HEK293 (cell line): ENCODE measurements at regions not wholly inside any gene's neighbourhood (a gene's known extent, or its start where the extent isn't known, plus 50 kb on each side); places are given as distances from the start of the nearest gene placed in this dataset.

ENCODE experiments used
- CTCF ChIA-PET: fragments of 350-600 bp; formaldehyde crosslinking; extraction: SDS; loops from one replicate; lab custom pipeline; 2021; ENCODE audit warnings: antibody characterized with exemption; lab: Yijun Ruan, JAX
- POLR2A ChIA-PET: fragments of 300-600 bp; formaldehyde crosslinking; extraction: SDS; loops from one replicate; lab custom pipeline; 2020; ENCODE audit warnings: antibody characterized with exemption, inconsistent platforms; lab: Yijun Ruan, JAX
- H3K27ac ChIP-seq: fragments of 200-500 bp; sonication (Bioruptor generic); 2 replicates; pipeline ENCODE4 v1.5.1; 2014; ENCODE audit warnings: low read depth, low read length, control low read depth, inconsistent platforms; ENCODE audit errors: extremely low read depth
- H3K36me3 ChIP-seq, 2 experiments: fragments of 200-500 bp in 1 of 2; sonication (Bioruptor generic) in 1 of 2; 1 replicate in 1 of 2; 2 replicates in 1 of 2; pipeline ENCODE4 v1.5.1; 2014 to 2017; ENCODE audit warnings: inconsistent platforms in 2 of 2, low read length in 2 of 2; ENCODE audit not compliant: control insufficient read depth in 2 of 2, insufficient read depth in 1 of 2
- H3K4me1 ChIP-seq: fragments of 200-500 bp; sonication (Bioruptor generic); 2 replicates; pipeline ENCODE4 v1.5.1; 2014; ENCODE audit warnings: mild to moderate bottlenecking, low read length, inconsistent platforms; ENCODE audit not compliant: control insufficient read depth, insufficient read depth
- H3K4me3 ChIP-seq: 2 replicates; pipeline ENCODE4 v1.5.1; 2011; ENCODE audit warnings: low read depth, mild to moderate bottlenecking, control low read depth, low read length, moderate library complexity
- H3K9me3 ChIP-seq: fragments of 200-500 bp; sonication (Bioruptor generic); 2 replicates; pipeline ENCODE4 v1.5.1; 2014; ENCODE audit warnings: low read depth, low read length, inconsistent platforms; ENCODE audit not compliant: control insufficient read depth, insufficient read depth
- GLI2 ChIP-seq: fragments of 450-650 bp; formaldehyde crosslinking; IDR thresholded peaks from 2 replicates; pipeline ENCODE4; 2017; ENCODE audit warnings: missing biosample characterization, missing genetic modification characterization, low read depth, borderline replicate concordance
- KLF10 ChIP-seq: fragments of 450-650 bp; IDR thresholded peaks from 2 replicates; pipeline ENCODE4 v1.5.1; 2018; ENCODE audit warnings: missing biosample characterization, mild to moderate bottlenecking, missing genetic modification characterization
- MYNN ChIP-seq: fragments of 450-650 bp; formaldehyde crosslinking; IDR thresholded peaks from 2 replicates; pipeline ENCODE4 v1.5.1; 2016; ENCODE audit warnings: missing biosample characterization, missing genetic modification characterization, borderline replicate concordance
- OSR2 ChIP-seq: fragments of 450-650 bp; formaldehyde crosslinking; IDR thresholded peaks from 2 replicates; pipeline ENCODE4 v1.5.1; 2016; ENCODE audit warnings: missing biosample characterization, missing genetic modification characterization
- RBAK ChIP-seq: fragments of 450-650 bp; formaldehyde crosslinking; IDR thresholded peaks from 2 replicates; pipeline ENCODE4 v1.5.1; 2016; ENCODE audit warnings: missing biosample characterization, missing genetic modification characterization
- YY2 ChIP-seq: fragments of 450-650 bp; formaldehyde crosslinking; IDR thresholded peaks from 2 replicates; pipeline ENCODE4 v1.5.1; 2016; ENCODE audit warnings: missing biosample characterization, missing genetic modification characterization
- ZNF132 ChIP-seq: fragments of 450-650 bp; formaldehyde crosslinking; IDR thresholded peaks from 2 replicates; pipeline ENCODE4 v1.5.1; 2017; ENCODE audit warnings: missing biosample characterization, missing genetic modification characterization, borderline replicate concordance
- ZNF146 ChIP-seq: fragments of 450-650 bp; formaldehyde crosslinking; IDR thresholded peaks from 2 replicates; pipeline ENCODE4 v1.5.1; 2016; ENCODE audit warnings: missing biosample characterization, missing genetic modification characterization
- ZNF157 ChIP-seq: fragments of 450-650 bp; formaldehyde crosslinking; IDR thresholded peaks from 2 replicates; pipeline ENCODE4 v1.5.1; 2016; ENCODE audit warnings: missing biosample characterization, missing genetic modification characterization
- ZNF302 ChIP-seq: fragments of 450-650 bp; formaldehyde crosslinking; IDR thresholded peaks from 2 replicates; pipeline ENCODE4 v1.5.1; 2016; ENCODE audit warnings: missing biosample characterization, missing genetic modification characterization, low read depth
- ZNF341 ChIP-seq: fragments of 450-650 bp; formaldehyde crosslinking; IDR thresholded peaks from 2 replicates; pipeline ENCODE4; 2016; ENCODE audit warnings: low read depth, missing biosample characterization, missing genetic modification characterization
- ZNF521 ChIP-seq: fragments of 450-650 bp; formaldehyde crosslinking; IDR thresholded peaks from 2 replicates; pipeline ENCODE4 v1.5.1; 2017; ENCODE audit warnings: missing biosample characterization, mild to moderate bottlenecking, missing genetic modification characterization
- ZNF560 ChIP-seq: fragments of 450-650 bp; formaldehyde crosslinking; IDR thresholded peaks from 2 replicates; pipeline ENCODE4 v1.5.1; 2017; ENCODE audit warnings: missing biosample characterization, missing genetic modification characterization, borderline replicate concordance
- ZNF571 ChIP-seq: fragments of 450-650 bp; formaldehyde crosslinking; IDR thresholded peaks from 2 replicates; pipeline ENCODE4 v1.5.0; 2017; ENCODE audit warnings: missing biosample characterization, missing genetic modification characterization
- ZNF707 ChIP-seq: fragments of 450-650 bp; formaldehyde crosslinking; IDR thresholded peaks from 2 replicates; pipeline ENCODE4 v1.5.1; 2016; ENCODE audit warnings: missing biosample characterization, missing genetic modification characterization
- TF ChIP-seq, protein P1 (sequence below): fragments of 450-650 bp; formaldehyde crosslinking; IDR thresholded peaks from 2 replicates; pipeline ENCODE4 v1.5.1; 2017; ENCODE audit warnings: missing biosample characterization, missing genetic modification characterization
- TF ChIP-seq, protein P2 (sequence below): fragments of 450-650 bp; formaldehyde crosslinking; IDR thresholded peaks from 2 replicates; pipeline ENCODE4; 2016; ENCODE audit warnings: missing biosample characterization, missing genetic modification characterization

DNA sequence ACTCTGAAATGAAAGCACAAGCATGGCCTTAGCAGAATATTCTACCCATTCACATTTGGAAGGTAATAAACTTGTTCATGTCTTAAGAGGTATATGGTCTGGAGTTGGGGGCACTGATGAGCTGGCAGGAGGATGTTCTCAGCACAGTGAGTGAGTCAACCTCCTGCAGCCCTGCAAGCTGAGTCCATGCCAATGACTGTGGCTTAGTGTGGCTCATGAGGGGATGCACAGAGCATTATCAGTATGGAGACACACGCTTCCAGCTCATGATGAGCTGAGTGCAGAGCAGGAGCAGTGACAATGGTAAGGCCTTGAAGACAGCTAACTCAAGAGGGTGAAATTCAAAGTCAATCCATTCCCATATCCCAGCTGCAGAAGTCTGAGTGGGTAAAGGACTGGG is 102.3 kb downstream of the TNFSF18 start:
- H3K4me3 ChIP-seq, result no peak overlapping the region
- CTCF ChIA-PET, result no interaction called here
- no peak overlapping the region for H3K27ac ChIP-seq
- no peaks in the 10 kb centered on the region for H3K4me1 ChIP-seq
- TF ChIP-seq ZNF571 (tag by site-specific recombination) (no peak), GLI2 (tag by site-specific recombination) (no peak), RBAK (tag by site-specific recombination) (no peak), ZNF132 (tag by site-specific recombination) (no peak)
- TF ChIP-seq, protein P1, sequence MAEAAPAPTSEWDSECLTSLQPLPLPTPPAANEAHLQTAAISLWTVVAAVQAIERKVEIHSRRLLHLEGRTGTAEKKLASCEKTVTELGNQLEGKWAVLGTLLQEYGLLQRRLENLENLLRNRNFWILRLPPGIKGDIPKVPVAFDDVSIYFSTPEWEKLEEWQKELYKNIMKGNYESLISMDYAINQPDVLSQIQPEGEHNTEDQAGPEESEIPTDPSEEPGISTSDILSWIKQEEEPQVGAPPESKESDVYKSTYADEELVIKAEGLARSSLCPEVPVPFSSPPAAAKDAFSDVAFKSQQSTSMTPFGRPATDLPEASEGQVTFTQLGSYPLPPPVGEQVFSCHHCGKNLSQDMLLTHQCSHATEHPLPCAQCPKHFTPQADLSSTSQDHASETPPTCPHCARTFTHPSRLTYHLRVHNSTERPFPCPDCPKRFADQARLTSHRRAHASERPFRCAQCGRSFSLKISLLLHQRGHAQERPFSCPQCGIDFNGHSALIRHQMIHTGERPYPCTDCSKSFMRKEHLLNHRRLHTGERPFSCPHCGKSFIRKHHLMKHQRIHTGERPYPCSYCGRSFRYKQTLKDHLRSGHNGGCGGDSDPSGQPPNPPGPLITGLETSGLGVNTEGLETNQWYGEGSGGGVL (tag by site-specific recombination), result no peak
- no peaks in the 10 kb centered on the region for H3K9me3 ChIP-seq
- POLR2A ChIA-PET, result no interaction called here
- no peaks in the 10 kb centered on the region for H3K36me3 ChIP-seq

DNA sequence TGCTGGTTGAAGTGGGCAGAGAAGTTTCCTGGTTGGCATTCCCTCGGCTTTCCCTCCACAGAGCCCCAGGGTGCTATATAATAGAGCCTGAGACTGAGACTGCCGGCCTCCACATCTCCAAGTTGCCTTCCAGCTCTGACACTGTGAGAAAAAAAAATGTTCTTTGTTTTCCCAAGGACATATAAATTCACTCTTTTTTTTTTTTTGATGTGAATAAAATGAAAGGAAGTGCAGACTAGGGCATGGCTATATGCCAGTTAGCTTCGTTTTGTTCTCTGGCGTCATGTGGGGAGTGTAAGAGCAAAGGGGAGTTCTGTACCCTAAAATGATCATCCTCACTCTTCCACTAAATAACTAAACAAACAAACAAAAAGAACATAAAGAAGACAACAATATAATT is 101.6 kb downstream of the TNFSF18 start:
- POLR2A ChIA-PET, result no interaction called here
- TF ChIP-seq ZNF571 (tag by site-specific recombination) (no peak), ZNF157 (tag by site-specific recombination) (no peak), ZNF707 (tag by site-specific recombination) (no peak), RBAK (tag by site-specific recombination) (no peak), YY2 (no peak)
- TF ChIP-seq, protein P2, sequence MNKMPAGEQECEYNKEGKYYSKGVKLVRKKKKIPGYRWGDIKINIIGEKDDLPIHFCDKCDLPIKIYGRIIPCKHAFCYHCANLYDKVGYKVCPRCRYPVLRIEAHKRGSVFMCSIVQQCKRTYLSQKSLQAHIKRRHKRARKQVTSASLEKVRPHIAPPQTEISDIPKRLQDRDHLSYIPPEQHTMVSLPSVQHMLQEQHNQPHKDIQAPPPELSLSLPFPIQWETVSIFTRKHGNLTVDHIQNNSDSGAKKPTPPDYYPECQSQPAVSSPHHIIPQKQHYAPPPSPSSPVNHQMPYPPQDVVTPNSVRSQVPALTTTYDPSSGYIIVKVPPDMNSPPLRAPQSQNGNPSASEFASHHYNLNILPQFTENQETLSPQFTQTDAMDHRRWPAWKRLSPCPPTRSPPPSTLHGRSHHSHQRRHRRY (tag by site-specific recombination), result no peak
- H3K27ac ChIP-seq, result no peak overlapping the region

DNA sequence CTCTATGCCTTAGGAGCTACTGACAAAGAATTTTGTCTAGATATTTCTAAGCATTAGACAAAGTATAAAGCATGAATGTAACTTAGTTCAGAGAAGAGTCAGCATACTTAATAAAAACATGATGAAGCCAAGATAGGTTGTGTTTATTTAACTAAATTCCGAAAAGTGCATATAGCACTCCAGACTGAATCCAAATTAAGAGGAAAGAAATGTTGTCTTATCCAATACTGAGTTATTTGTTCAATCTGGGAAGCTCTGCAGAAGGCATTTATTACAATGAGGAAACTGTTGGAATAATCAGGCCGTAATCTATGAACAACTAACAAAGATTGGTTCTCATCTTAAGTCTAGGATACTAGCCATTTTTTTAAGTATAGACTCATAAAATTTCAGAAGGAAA is 100.2 kb downstream of the TNFSF18 start:
- Histone ChIP-seq H3K9me3 (no peaks in the 10 kb centered on the region), H3K36me3 (no peaks in the 10 kb centered on the region), H3K27ac (no peak overlapping the region), H3K4me1 (no peaks in the 10 kb centered on the region), H3K4me3 (no peak overlapping the region)
- ChIA-PET POLR2A (no interaction called here), CTCF (interaction anchor here (0.5 kb wide), 1 partner anchor 124 kb away, joined by 3 read pairs; no protein-coding TSS in a partner anchor)
- TF ChIP-seq ZNF302 (tag by site-specific recombination), result no peak
- no peak for TF ChIP-seq ZNF560 (tag by site-specific recombination)
- TF ChIP-seq ZNF521 (tag by site-specific recombination), result no peak
- no peak for TF ChIP-seq ZNF146 (tag by site-specific recombination)
- TF ChIP-seq KLF10, result no peak
- TF ChIP-seq MYNN (tag by site-specific recombination), result no peak
- TF ChIP-seq ZNF341 (tag by site-specific recombination), result no peak
- TF ChIP-seq OSR2 (tag by site-specific recombination), result no peak

More for the DNA sequence above, 101.6 kb downstream of the TNFSF18 start:
- no peaks in the 10 kb centered on the region for H3K9me3 ChIP-seq
- CTCF ChIA-PET, result interaction anchor here (0.6 kb wide), 1 partner anchor 1135 kb away, joined by 4 read pairs; no protein-coding TSS in a partner anchor
- H3K36me3 ChIP-seq, result no peaks in the 10 kb centered on the region
- H3K4me3 ChIP-seq, result no peak overlapping the region
- H3K4me1 ChIP-seq, result no peaks in the 10 kb centered on the region
